ENCODE measurements at regions not wholly inside any gene's neighbourhood (a gene's known extent, or its start where the extent isn't known, plus 50 kb on each side); places are given as distances from the start of the nearest gene placed in this dataset.

DNA sequence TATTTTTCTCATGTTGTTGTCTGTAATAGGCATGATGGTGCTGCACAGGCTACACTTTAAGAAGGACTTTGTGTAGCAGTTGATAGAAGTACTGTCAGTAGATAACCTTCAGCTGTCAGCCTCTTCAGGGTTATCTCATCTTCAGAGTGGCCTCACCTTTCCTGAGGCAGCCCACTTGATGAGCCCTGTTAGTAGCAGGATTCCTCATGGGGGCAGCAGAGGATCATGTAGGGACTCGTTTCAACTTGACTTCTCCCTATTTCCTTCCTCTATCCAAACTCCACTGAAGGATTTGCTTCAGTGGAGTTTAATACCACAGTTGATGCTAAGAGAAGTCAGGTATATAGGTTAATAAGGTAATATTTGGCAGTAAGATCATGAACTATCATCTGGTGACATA lies 530.3 kb upstream of the FSIP2 start:
- no peaks in the 10 kb centered on the region for H3K36me3 ChIP-seq
- intact Hi-C loops (cut with DNase I): loop anchor here (5.0 kb wide), 1 partner anchor 529 kb away; the partner anchor contains the start of gene FSIP2
- H3K27me3 ChIP-seq (replicated peaks; ENCODE audit: insufficient read depth): no peaks in the 10 kb centered on the region
- H3K4me1 ChIP-seq (replicated peaks): no peaks in the 10 kb centered on the region
- 10% methylated on average over 1 of the region's 1 CpG for WGBS
- no peaks in the 10 kb centered on the region for H3K9me3 ChIP-seq
- H3K27ac ChIP-seq: no peak overlapping the region
- H3K4me3 ChIP-seq: no peak overlapping the region
- TF ChIP-seq, protein P1, sequence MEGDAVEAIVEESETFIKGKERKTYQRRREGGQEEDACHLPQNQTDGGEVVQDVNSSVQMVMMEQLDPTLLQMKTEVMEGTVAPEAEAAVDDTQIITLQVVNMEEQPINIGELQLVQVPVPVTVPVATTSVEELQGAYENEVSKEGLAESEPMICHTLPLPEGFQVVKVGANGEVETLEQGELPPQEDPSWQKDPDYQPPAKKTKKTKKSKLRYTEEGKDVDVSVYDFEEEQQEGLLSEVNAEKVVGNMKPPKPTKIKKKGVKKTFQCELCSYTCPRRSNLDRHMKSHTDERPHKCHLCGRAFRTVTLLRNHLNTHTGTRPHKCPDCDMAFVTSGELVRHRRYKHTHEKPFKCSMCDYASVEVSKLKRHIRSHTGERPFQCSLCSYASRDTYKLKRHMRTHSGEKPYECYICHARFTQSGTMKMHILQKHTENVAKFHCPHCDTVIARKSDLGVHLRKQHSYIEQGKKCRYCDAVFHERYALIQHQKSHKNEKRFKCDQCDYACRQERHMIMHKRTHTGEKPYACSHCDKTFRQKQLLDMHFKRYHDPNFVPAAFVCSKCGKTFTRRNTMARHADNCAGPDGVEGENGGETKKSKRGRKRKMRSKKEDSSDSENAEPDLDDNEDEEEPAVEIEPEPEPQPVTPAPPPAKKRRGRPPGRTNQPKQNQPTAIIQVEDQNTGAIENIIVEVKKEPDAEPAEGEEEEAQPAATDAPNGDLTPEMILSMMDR (IDR thresholded peaks at IDR 0.05): peak in 1 of 4 experiments; percentile 30
- TF ChIP-seq POLR2A (IDR thresholded peaks at IDR 0.05) (no peak), POLR2AphosphoS5 (IDR thresholded peaks at IDR 0.05) (no peak)
- no peak for DNase-seq (ENCODE audit: low spot score)

DNA sequence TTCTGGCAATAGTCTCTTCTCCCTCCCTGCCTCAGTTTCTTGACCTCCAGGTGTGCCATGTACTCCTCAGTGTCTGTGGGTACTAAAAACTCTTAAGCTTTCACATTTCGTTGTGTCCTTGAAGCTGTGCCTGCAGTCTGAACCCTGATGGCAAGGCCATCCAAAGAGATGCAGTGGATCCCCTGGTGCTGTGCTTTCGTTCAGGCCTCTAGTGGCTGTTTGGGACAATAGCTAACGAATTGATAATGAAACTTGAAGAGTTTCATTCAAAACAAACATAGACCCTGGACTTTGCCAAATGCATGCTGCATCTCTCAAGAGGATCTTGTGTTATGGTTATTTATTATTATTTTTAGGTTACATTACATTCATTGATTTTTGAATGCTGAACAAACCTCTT lies 523.1 kb upstream of the FSIP2 start:
- no peak for DNase-seq (ENCODE audit: low spot score)
- Histone ChIP-seq H3K4me1 (replicated peaks) (no peaks in the 10 kb centered on the region), H3K36me3 (no peaks in the 10 kb centered on the region), H3K9me3 (no peaks in the 10 kb centered on the region), H3K27ac (no peak overlapping the region), H3K4me3 (no peak overlapping the region), H3K27me3 (replicated peaks; ENCODE audit: insufficient read depth) (no peaks in the 10 kb centered on the region)
- WGBS: 56% methylated on average over 3 of the region's 3 CpGs
- intact Hi-C loops (cut with DNase I): no loop called here
- TF ChIP-seq, protein P1 (IDR thresholded peaks at IDR 0.05): no peak
- TF ChIP-seq POLR2AphosphoS5 (IDR thresholded peaks at IDR 0.05) (no peak), POLR2A (IDR thresholded peaks at IDR 0.05) (no peak)

- WGBS: 10% methylated on average over 3 of the region's 3 CpGs
- Histone ChIP-seq H3K4me3 (no peak overlapping the region), H3K36me3 (no peaks in the 10 kb centered on the region), H3K27me3 (replicated peaks; ENCODE audit: insufficient read depth) (no peaks in the 10 kb centered on the region), H3K9me3 (no peaks in the 10 kb centered on the region), H3K27ac (no peak overlapping the region), H3K4me1 (replicated peaks) (no peaks in the 10 kb centered on the region)
- intact Hi-C loops (cut with DNase I): no loop called here
- DNase-seq (ENCODE audit: low spot score): no peak
- no peak for TF ChIP-seq POLR2A (IDR thresholded peaks at IDR 0.05)
- TF ChIP-seq, protein P1 (IDR thresholded peaks at IDR 0.05): no peak
- TF ChIP-seq POLR2AphosphoS5 (IDR thresholded peaks at IDR 0.05): no peak
These were observed 518.6 kb upstream of the FSIP2 start for GRCh38 chr2:185219981-185220380.

GRCh38 chr2:185222311-185222710 lies 516.3 kb upstream of the FSIP2 start:
- TF ChIP-seq POLR2A (IDR thresholded peaks at IDR 0.05): no peak
- TF ChIP-seq, protein P1 (IDR thresholded peaks at IDR 0.05): no peak
- TF ChIP-seq POLR2AphosphoS5 (IDR thresholded peaks at IDR 0.05): no peak
- Histone ChIP-seq H3K4me3 (no peak overlapping the region), H3K9me3 (no peaks in the 10 kb centered on the region), H3K27me3 (replicated peaks; ENCODE audit: insufficient read depth) (no peaks in the 10 kb centered on the region), H3K4me1 (replicated peaks) (no peaks in the 10 kb centered on the region), H3K36me3 (no peaks in the 10 kb centered on the region), H3K27ac (no peak overlapping the region)
- 68% methylated on average over 1 of the region's 1 CpG for whole genome bisulfite sequencing
- DNase-seq (ENCODE audit: low spot score): no peak
- intact Hi-C loops (cut with DNase I): no loop called here

GRCh38 chr2:185227391-185227790 lies 511.2 kb upstream of the FSIP2 start:
- no peak overlapping the region for H3K27ac ChIP-seq
- no peaks in the 10 kb centered on the region for H3K4me1 ChIP-seq (replicated peaks)
- no peak for DNase-seq (ENCODE audit: low spot score)
- no peaks in the 10 kb centered on the region for H3K27me3 ChIP-seq (replicated peaks; ENCODE audit: insufficient read depth)
- H3K9me3 ChIP-seq: no peaks in the 10 kb centered on the region
- WGBS: 77% methylated on average over 3 of the region's 3 CpGs
- no peak overlapping the region for H3K4me3 ChIP-seq
- intact Hi-C loops (cut with DNase I): no loop called here
- H3K36me3 ChIP-seq: no peaks in the 10 kb centered on the region
- TF ChIP-seq, protein P1 (IDR thresholded peaks at IDR 0.05): no peak
- TF ChIP-seq POLR2A (IDR thresholded peaks at IDR 0.05) (no peak), POLR2AphosphoS5 (IDR thresholded peaks at IDR 0.05) (no peak)

All from prostate gland (tissue), 2 donors.